ENCODE measurements at regions not wholly inside any gene's neighbourhood (a gene's known extent, or its start where the extent isn't known, plus 50 kb on each side); places are given as distances from the start of the nearest gene placed in this dataset.

GRCh38 chr10:29861811-29862505 lies 197.4 kb downstream of the JCAD start:
- TF ChIP-seq ZBTB20 (tag by site-specific recombination; IDR thresholded peaks at IDR 0.05) (no peak), CTCF (tag by site-specific recombination; IDR thresholded peaks at IDR 0.05) (no peak), ZNF274 (IDR thresholded peaks at IDR 0.05; ENCODE audit: low read length) (no peak), ZNF274 (tag by site-specific recombination; IDR thresholded peaks at IDR 0.05; ENCODE audit: borderline replicate concordance) (no peak), ZBTB1 (tag by site-specific recombination; IDR thresholded peaks at IDR 0.05) (no peak), KLF16 (tag by site-specific recombination; IDR thresholded peaks at IDR 0.05) (no peak), ZNF561 (tag by site-specific recombination; IDR thresholded peaks at IDR 0.05; ENCODE audit: borderline replicate concordance) (no peak), REST (tag by site-specific recombination; IDR thresholded peaks at IDR 0.05) (no peak), ZBTB7A (tag by site-specific recombination; IDR thresholded peaks at IDR 0.05; ENCODE audit: low read depth) (no peak), ZNF394 (tag by site-specific recombination; IDR thresholded peaks at IDR 0.05; ENCODE audit: borderline replicate concordance) (no peak), MZF1 (tag by site-specific recombination; IDR thresholded peaks at IDR 0.05; ENCODE audit: borderline replicate concordance) (no peak), ZNF335 (tag by site-specific recombination; conservative IDR thresholded peaks at IDR 0.05) (no peak), YY1 (tag by site-specific recombination; IDR thresholded peaks at IDR 0.05) (no peak)
- TF ChIP-seq, protein P1, sequence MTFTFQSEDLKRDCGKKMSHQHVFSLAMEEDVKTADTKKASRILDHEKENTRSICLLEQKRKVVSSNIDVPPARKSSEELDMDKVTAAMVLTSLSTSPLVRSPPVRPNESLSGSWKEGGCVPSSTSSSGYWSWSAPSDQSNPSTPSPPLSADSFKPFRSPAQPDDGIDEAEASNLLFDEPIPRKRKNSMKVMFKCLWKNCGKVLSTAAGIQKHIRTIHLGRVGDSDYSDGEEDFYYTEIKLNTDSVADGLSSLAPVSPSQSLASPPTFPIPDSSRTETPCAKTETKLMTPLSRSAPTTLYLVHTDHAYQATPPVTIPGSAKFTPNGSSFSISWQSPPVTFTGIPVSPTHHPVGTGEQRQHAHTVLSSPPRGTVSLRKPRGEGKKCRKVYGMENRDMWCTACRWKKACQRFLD (tag by site-specific recombination; IDR thresholded peaks at IDR 0.05): no peak
- TF ChIP-seq, protein P2, sequence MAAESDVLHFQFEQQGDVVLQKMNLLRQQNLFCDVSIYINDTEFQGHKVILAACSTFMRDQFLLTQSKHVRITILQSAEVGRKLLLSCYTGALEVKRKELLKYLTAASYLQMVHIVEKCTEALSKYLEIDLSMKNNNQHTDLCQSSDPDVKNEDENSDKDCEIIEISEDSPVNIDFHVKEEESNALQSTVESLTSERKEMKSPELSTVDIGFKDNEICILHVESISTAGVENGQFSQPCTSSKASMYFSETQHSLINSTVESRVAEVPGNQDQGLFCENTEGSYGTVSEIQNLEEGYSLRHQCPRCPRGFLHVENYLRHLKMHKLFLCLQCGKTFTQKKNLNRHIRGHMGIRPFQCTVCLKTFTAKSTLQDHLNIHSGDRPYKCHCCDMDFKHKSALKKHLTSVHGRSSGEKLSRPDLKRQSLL (tag by site-specific recombination; IDR thresholded peaks at IDR 0.05): no peak
